Colonic mucosa (tissue), 4 donors: ENCODE measurements at regions not wholly inside any gene's neighbourhood (a gene's known extent, or its start where the extent isn't known, plus 50 kb on each side); places are given as distances from the start of the nearest gene placed in this dataset.

ENCODE experiments used
- DNase-seq: peaks from one replicate; pipeline ENCODE4 v3.0.0-alpha.2; 2020
- H3K27ac ChIP-seq: fragments of 200-600 bp; one replicate; pipeline ENCODE4 v1.8.0; 2021
- H3K27me3 ChIP-seq: fragments of 200-600 bp; one replicate; pipeline ENCODE4 v1.8.0; 2021
- H3K36me3 ChIP-seq: fragments of 200-600 bp; one replicate; pipeline ENCODE4 v1.8.0; 2021
- H3K4me1 ChIP-seq: fragments of 200-600 bp; one replicate; pipeline ENCODE4 v1.8.0; 2021; ENCODE audit warnings: mild to moderate bottlenecking
- H3K4me3 ChIP-seq: fragments of 200-600 bp; one replicate; pipeline ENCODE4 v1.8.0; 2021
- H3K9ac ChIP-seq, 2 donors: one replicate each; pipeline ENCODE4 v1.7.0; 2013; ENCODE audit warnings: control low read depth in 2 of 2, low read depth in 2 of 2, low read length in 2 of 2
- H3K9me3 ChIP-seq: fragments of 200-600 bp; one replicate; pipeline ENCODE4 v1.8.0; 2021
- CTCF ChIP-seq: fragments of 200-600 bp; IDR thresholded peaks from one replicate; pipeline ENCODE4 v1.8.0; 2022; ENCODE audit warnings: antibody characterized with exemption, mild to moderate bottlenecking
- intact Hi-C: fragments of 100-400 bp; cut with DNase I; formaldehyde crosslinking; loops from one replicate; pipeline ENCODE4 v1.14.1; 2022
- donor health status: healthy.
- donor health status: DM: no; HTN: no; CAD: no.
- donor health status: DM: no; HTN: no; CAD: no.

- Histone ChIP-seq H3K9me3 (no peaks in the 10 kb centered on the region), H3K4me3 (no peak overlapping the region), H3K27me3 (no peaks in the 10 kb centered on the region), H3K36me3 (no peaks in the 10 kb centered on the region), H3K4me1 (no peaks in the 10 kb centered on the region), H3K27ac (no peak overlapping the region), H3K9ac (no peak overlapping the region)
- no peak for DNase-seq
- no peak for TF ChIP-seq CTCF
- intact Hi-C loops, result no loop called here
Measured at GRCh38 chr6:93104195-93104817, 315.1 kb downstream of the EPHA7 start.

DNA sequence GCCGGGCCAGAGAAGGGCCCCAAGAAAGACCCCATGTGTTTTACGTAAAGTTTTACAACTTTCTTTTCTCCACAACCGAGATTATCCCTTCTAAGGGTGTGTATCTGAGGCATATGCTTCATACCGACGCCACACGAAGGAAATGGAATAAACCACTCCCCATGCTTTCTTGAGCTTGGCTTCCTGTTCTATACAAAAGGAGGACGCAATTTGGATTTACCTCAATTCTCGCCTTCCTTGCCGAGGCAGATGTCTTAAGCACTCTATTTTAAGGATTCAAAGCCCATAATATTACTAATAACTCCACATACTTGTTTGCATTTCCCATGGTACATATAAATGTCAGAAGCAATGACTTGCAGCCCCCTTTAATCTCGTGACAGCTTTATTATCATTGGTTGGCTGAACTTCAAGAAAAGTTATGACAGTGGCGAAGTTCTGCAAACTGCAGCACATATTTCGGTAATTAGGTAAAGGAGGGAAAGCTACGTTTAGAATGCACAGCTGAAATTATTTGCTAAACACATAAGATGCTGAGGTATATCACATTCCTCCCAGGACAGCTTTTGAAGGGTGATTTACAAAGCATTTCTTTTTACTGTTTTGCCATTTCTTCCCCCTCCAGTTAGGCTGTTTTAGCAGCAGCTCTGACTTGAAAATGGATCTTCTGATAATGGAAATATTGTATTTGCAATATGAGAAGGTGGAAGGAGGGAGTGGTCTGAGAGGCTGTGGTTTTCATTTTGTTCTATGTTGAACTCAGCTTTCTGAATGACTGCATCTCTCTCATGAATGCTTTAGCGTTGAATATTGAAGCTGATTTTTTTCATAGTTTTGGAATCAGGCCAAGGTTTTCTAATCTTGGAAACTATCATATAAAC is 330.5 kb downstream of the EPHA7 start:
- no peaks in the 10 kb centered on the region for H3K9me3 ChIP-seq
- intact Hi-C loops, result no loop called here
- no peaks in the 10 kb centered on the region for H3K36me3 ChIP-seq
- H3K4me1 ChIP-seq, result no peaks in the 10 kb centered on the region
- no peak for DNase-seq
- TF ChIP-seq CTCF, result no peak
- H3K9ac ChIP-seq, result no peak overlapping the region
- H3K27me3 ChIP-seq, result no peaks in the 10 kb centered on the region
- no peak overlapping the region for H3K27ac ChIP-seq
- no peak overlapping the region for H3K4me3 ChIP-seq

DNA sequence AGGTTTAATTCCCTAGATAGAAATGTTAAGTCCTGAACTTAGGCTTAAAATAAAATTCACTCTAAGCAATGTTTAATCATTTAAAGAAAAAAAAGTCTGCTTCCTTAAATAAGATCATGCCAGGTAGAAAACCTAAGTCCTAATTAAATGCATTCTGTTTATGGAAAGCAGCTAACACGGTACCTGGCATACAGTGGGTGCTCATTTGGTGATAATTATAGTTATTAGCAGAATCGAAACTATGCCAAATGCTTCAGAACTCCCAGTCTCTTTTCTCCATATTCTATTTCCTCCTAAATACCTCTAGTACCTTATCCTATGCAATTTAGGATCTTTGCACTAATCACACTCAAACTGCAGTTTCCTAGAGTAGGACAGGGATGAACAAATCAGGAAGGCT is 331.8 kb downstream of the EPHA7 start:
- no peak for TF ChIP-seq CTCF
- no peaks in the 10 kb centered on the region for H3K9me3 ChIP-seq

GRCh38 chr6:93086351-93086750 is 333.0 kb downstream of the EPHA7 start:
- no peak for TF ChIP-seq CTCF
- no peak for DNase-seq

More for the DNA sequence above, 331.8 kb downstream of the EPHA7 start:
- Histone ChIP-seq H3K4me1 (no peaks in the 10 kb centered on the region), H3K4me3 (no peak overlapping the region), H3K36me3 (no peaks in the 10 kb centered on the region), H3K9ac (no peak overlapping the region), H3K27me3 (no peaks in the 10 kb centered on the region), H3K27ac (no peak overlapping the region)
- intact Hi-C loops, result no loop called here
- no peak for DNase-seq

GRCh38 chr6:93083337-93084230 is 335.8 kb downstream of the EPHA7 start:
- no peak overlapping the region for H3K27ac ChIP-seq

More at GRCh38 chr6:93086351-93086750, 333.0 kb downstream of the EPHA7 start:
- intact Hi-C loops, result no loop called here
- H3K27ac ChIP-seq, result no peak overlapping the region
- no peaks in the 10 kb centered on the region for H3K4me1 ChIP-seq
- no peaks in the 10 kb centered on the region for H3K36me3 ChIP-seq
- H3K9me3 ChIP-seq, result no peaks in the 10 kb centered on the region
- no peak overlapping the region for H3K9ac ChIP-seq
- H3K27me3 ChIP-seq, result no peaks in the 10 kb centered on the region
- no peak overlapping the region for H3K4me3 ChIP-seq

More at GRCh38 chr6:93083337-93084230, 335.8 kb downstream of the EPHA7 start:
- TF ChIP-seq CTCF, result no peak
- H3K27me3 ChIP-seq, result no peaks in the 10 kb centered on the region
- intact Hi-C loops, result no loop called here
- no peaks in the 10 kb centered on the region for H3K4me1 ChIP-seq
- H3K4me3 ChIP-seq, result no peak overlapping the region
- no peaks in the 10 kb centered on the region for H3K36me3 ChIP-seq
- H3K9ac ChIP-seq, result no peak overlapping the region
- H3K9me3 ChIP-seq, result no peaks in the 10 kb centered on the region
- DNase-seq, result no peak
